ENCODE measurements at regions not wholly inside any gene's neighbourhood (a gene's known extent, or its start where the extent isn't known, plus 50 kb on each side); places are given as distances from the start of the nearest gene placed in this dataset.
"Not testable (repeated sequence)": the region's sequence is repeated elsewhere in the genome, so short reads cannot be mapped to it uniquely, and the experiment has no call there.

DNA sequence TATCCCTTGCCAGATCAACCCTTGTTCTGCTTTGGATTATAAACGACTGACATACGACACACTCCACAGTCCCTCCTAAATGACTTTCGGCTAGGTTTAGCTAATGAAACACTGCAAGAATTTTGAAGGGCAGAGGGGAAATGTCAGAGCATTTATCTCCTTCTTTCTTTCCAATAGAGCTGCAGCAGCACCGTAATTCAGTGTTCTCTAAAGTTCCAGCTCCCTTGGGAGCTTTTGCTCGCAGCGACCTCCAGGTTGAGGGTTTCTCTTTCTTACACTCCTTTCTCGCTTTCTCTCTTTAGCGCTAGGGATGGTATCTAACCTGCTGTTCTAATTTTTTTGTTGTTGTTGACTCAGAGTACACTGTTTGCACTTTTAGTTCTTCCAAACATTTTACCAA, 467.1 kb upstream of the ST8SIA4 start:
- Histone ChIP-seq H4K20me1 (no peaks in the 10 kb centered on the region), H3K27ac (no peak overlapping the region), H3K4me1 (no peaks in the 10 kb centered on the region), H3K4me2 (no peak overlapping the region), H3K36me3 (no peaks in the 10 kb centered on the region), H3K4me3 (no peak overlapping the region), H3K9ac (no peak overlapping the region), H3K9me3 (no peaks in the 10 kb centered on the region), H3K27me3 (no peaks in the 10 kb centered on the region)
- TF ChIP-seq Cebpa-rat (IDR thresholded peaks at IDR 0.05): no peak

DNA sequence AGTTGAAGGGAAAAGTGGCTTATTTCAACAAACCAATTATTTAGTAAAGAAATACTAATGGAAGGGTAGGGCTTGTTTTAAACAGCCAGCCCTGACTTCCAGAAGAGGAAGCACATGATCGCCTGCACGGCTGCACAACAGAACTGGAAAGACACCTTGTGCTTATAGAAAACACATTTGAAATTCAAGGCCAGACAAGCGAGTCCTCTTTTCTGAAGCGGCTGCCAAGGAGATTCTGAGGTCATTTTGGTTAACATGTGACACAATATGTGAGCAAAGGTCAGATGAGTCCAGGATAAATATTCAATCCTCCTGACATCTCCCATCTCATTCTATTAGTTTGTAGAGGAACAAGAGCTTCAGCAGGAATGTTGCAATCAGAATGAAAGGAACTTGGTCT, 461.4 kb upstream of the ST8SIA4 start:
- Histone ChIP-seq H3K9me3 (no peaks in the 10 kb centered on the region), H3K4me2 (no peak overlapping the region), H3K9ac (no peak overlapping the region), H3K27ac (no peak overlapping the region), H3K27me3 (no peaks in the 10 kb centered on the region), H4K20me1 (no peaks in the 10 kb centered on the region), H3K4me1 (no peaks in the 10 kb centered on the region; the same call in 1 of the 2 replicates), H3K36me3 (no peaks in the 10 kb centered on the region), H3K4me3 (no peak overlapping the region)
- no peak for TF ChIP-seq Cebpa-rat (IDR thresholded peaks at IDR 0.05)

DNA sequence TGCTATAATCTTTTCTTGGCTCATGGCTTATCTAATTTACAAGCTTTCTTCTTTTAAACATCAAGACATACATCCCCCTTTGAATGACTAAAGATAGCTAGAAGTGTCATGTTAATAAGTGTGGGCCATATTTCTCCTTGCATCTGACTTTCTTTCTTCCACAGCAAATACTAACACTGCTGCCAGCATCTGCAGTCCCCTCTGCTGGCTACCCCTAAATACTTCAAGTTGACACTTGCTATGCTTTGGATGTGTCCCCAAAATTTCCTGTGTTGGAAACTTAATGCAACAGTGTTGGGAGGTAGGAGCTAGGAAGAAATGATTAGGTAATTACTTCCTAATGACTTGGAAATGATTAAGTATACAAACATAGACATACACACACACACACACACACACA, 459.0 kb upstream of the ST8SIA4 start:
- Histone ChIP-seq H3K36me3 (no peaks in the 10 kb centered on the region), H3K4me3 (no peak overlapping the region), H3K9ac (no peak overlapping the region), H3K27ac (no peak overlapping the region), H3K9me3 (no peaks in the 10 kb centered on the region), H4K20me1 (no peaks in the 10 kb centered on the region), H3K4me2 (no peak overlapping the region), H3K4me1 (no peaks in the 10 kb centered on the region; the same call in 1 of the 2 replicates), H3K27me3 (no peaks in the 10 kb centered on the region)
- TF ChIP-seq Cebpa-rat (IDR thresholded peaks at IDR 0.05): no peak

DNA sequence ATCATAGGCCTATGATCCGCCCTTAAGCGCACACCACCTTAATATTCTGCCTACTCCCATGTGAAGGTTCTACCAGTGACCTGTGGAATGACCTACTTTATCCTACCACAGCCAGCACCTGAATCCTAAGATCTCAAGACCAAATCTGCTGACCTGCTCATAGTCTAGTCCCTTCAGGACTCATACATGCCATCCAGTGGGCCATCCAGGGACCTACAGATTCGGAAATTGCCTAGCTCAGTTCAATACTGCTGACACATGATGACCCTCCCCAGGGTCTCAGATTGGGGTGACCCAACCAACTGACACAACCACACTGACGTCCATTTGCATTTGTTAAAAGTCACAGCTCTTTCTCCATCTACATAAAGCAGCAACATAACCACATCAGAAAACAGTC, 443.8 kb upstream of the ST8SIA4 start:
- H4K20me1 ChIP-seq: no peaks in the 10 kb centered on the region
- H3K36me3 ChIP-seq: no peaks in the 10 kb centered on the region
- no peak overlapping the region for H3K4me2 ChIP-seq
- H3K27ac ChIP-seq: no peak overlapping the region
- H3K9me3 ChIP-seq: no peaks in the 10 kb centered on the region
- no peaks in the 10 kb centered on the region for H3K4me1 ChIP-seq
- H3K4me3 ChIP-seq: no peak overlapping the region
- no peaks in the 10 kb centered on the region for H3K27me3 ChIP-seq
- no peak for TF ChIP-seq Cebpa-rat (IDR thresholded peaks at IDR 0.05)
- H3K9ac ChIP-seq: no peak overlapping the region

DNA sequence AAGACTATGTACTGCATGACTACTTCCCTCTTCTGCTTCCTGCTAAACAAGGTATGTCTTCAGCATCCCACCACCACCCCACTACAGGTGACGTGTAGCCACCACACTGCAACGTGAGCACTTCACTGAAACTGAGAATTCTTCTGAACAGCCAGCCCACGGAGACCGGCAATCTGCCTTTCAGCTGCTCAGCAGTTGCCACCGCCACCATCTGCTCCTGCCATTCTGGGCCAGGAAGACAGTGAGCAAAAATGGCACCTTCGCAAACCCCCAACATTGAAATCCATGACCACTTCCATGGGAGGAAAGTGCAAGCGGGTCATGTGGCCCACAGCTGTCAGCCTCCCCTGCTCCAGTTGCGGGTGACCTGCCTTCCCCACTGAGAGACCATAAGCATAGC, 443.4 kb upstream of the ST8SIA4 start:
- Histone ChIP-seq H4K20me1 (no peaks in the 10 kb centered on the region), H3K4me2 (no peak overlapping the region), H3K27ac (no peak overlapping the region), H3K9me3 (no peaks in the 10 kb centered on the region), H3K4me3 (no peak overlapping the region), H3K36me3 (no peaks in the 10 kb centered on the region), H3K4me1 (no peaks in the 10 kb centered on the region), H3K27me3 (no peaks in the 10 kb centered on the region), H3K9ac (no peak overlapping the region)
- no peak for TF ChIP-seq Cebpa-rat (IDR thresholded peaks at IDR 0.05)

DNA sequence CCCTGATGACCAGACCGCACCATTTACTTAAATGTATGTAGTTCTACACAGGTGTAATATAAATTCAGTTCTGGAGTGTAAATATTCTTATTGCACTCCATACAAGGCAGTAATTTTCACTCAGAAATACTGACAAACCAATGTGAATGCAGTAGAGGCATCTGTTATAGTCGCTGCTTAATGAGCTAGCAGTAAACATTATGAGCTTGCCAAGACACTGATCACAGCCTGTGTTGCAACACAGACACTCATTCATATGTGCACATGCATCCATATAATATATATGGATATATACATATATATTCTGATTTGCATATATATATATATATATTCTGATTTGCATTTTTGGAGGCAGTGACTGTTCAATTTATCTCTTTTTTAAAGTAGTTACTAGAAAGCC, 435.1 kb upstream of the ST8SIA4 start:
- Histone ChIP-seq H4K20me1 (no peaks in the 10 kb centered on the region), H3K4me3 (no peak overlapping the region), H3K27ac (no peak overlapping the region), H3K36me3 (no peaks in the 10 kb centered on the region), H3K4me1 (no peaks in the 10 kb centered on the region), H3K27me3 (no peaks in the 10 kb centered on the region), H3K9me3 (no peaks in the 10 kb centered on the region), H3K4me2 (no peak overlapping the region), H3K9ac (no peak overlapping the region)
- TF ChIP-seq Cebpa-rat (IDR thresholded peaks at IDR 0.05): no peak

DNA sequence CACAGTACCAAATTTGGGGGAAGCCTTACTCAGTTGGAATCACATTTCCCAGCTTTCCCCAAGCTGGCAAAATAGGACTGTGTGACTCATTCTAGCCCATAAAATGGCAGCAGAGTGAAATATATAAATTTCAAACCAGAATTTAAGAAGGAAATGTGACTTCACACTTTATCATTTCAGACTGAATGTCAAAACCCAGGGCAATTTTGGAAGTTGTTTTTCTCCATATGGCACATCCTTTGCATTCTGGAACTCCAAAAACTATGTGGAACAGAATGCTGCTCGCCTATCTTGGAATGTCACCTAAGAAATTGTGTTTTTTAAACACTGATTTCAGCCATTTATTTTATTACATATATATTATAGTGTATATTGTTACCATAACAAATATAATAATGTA, 424.7 kb upstream of the ST8SIA4 start:
- Histone ChIP-seq H3K27me3 (no peaks in the 10 kb centered on the region), H3K4me1 (no peaks in the 10 kb centered on the region)

DNA sequence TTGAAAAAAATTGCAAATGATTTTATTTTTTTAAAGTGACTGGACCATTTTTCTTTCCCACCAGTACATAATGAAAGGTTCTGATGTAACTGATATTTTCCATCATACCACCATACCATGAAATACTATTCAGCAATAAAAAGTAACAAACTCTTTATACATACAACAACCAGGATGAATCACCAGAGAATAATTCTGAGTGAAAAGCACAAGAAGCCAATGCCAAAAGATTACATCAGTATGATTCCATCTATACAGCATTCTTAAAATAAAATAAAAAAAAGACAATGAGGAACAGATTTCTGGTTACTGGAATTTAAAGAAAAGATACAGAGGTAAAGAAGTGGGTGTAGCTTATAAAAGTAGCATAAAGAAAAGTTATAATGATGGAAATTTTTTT, 423.7 kb upstream of the ST8SIA4 start:
- H3K36me3 ChIP-seq: no peaks in the 10 kb centered on the region
- H3K4me1 ChIP-seq: no peaks in the 10 kb centered on the region
- H3K4me3 ChIP-seq: no peak overlapping the region
- no peak overlapping the region for H3K27ac ChIP-seq
- H3K9me3 ChIP-seq: no peaks in the 10 kb centered on the region
- H3K4me2 ChIP-seq: no peak overlapping the region
- no peak overlapping the region for H3K9ac ChIP-seq
- no peaks in the 10 kb centered on the region for H3K27me3 ChIP-seq
- H4K20me1 ChIP-seq: no peaks in the 10 kb centered on the region
- TF ChIP-seq Cebpa-rat (IDR thresholded peaks at IDR 0.05): no peak

More for the DNA sequence above, 424.7 kb upstream of the ST8SIA4 start:
- no peak overlapping the region for H3K4me2 ChIP-seq
- no peak overlapping the region for H3K27ac ChIP-seq
- H3K36me3 ChIP-seq: no peaks in the 10 kb centered on the region
- H3K4me3 ChIP-seq: no peak overlapping the region
- no peaks in the 10 kb centered on the region for H4K20me1 ChIP-seq
- no peak for TF ChIP-seq Cebpa-rat (IDR thresholded peaks at IDR 0.05)
- H3K9me3 ChIP-seq: no peaks in the 10 kb centered on the region
- H3K9ac ChIP-seq: no peak overlapping the region

DNA sequence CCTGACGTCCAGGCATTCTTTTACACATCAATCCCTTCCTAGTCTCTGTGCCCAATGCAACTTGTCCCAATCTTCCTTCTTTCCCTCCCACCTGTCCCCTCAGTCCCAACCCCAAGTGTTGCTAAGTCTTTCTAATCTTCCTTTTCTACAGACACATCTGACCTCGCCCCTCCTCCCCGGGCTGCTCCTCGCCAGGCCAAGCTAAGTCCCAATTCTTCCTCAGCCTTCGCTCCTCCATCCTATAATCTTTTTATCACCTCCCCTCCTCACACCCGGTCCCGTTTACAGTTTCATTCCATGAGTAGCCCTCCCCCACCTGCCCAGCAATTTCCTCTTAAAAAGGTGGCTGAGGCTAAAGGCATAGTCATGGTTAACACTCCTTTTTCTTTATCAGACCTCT, 413.3 kb upstream of the ST8SIA4 start:
- H3K9me3 ChIP-seq, H3K4me2 ChIP-seq, H3K27me3 ChIP-seq, H3K27ac ChIP-seq, H3K9ac ChIP-seq, H3K4me3 ChIP-seq, H3K4me1 ChIP-seq, H4K20me1 ChIP-seq, H3K36me3 ChIP-seq: not testable (repeated sequence)

DNA sequence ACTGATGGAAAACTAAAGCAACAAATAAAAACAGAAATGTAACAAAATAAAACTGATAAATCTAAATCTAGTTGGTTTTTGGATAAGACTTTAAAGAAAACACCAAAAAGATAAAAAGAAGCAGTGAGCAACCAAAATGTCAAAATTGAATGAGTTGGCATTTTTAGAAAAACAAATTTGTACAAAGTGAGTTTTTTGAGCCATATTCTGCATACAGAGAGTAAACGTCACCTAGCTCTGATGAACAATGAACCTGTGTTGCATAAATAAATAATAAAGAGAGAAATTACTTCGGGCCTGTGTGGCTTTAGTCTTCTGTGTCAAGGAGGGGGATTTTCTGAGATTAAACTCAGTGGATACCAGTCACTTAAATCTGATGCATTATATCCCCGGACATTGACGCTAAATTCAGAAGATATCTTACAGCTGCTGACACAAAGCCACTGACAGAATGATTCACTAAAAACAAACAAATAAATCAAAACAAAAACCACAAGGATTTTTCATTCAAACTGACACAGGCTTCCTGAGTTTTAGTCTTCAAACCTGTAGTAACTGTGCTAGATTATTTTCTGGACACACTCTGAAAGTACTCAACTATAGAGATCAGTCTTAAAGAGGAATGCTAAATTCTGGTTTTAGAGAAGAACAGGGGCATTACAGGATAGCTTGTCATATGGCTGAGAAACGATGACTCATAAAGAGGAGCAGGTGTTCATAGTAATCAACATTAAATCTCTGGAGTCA, 403.5 kb upstream of the ST8SIA4 start:
- H4K20me1 ChIP-seq: no peaks in the 10 kb centered on the region
- no peaks in the 10 kb centered on the region for H3K4me1 ChIP-seq
- H3K9me3 ChIP-seq: no peaks in the 10 kb centered on the region
- no peak overlapping the region for H3K4me3 ChIP-seq
- H3K27me3 ChIP-seq: no peaks in the 10 kb centered on the region
- H3K4me2 ChIP-seq: no peak overlapping the region
- no peak overlapping the region for H3K27ac ChIP-seq
- H3K9ac ChIP-seq: no peak overlapping the region
- H3K36me3 ChIP-seq: no peaks in the 10 kb centered on the region
- no peak for TF ChIP-seq Cebpa-rat (IDR thresholded peaks at IDR 0.05)

DNA sequence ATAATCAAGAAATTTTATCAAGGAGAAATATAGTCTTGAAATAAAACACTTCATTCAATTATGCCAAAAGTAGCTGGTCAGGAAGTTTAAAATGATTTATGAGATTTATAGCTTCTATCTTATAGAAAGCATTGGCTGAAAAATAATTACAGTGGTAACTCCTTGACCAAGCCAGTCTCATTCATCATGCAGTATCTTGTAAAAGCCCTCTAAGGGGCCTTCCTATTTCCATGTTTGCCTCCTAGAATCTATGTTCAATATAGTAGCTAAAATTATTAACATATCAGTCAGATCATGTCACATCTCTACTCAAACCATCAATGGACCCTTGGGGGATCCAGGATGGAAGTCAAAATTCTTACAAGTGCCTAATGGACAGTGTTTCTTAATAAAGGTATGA, 393.4 kb upstream of the ST8SIA4 start:
- H3K9me3 ChIP-seq: no peaks in the 10 kb centered on the region
- TF ChIP-seq Cebpa-rat (IDR thresholded peaks at IDR 0.05): no peak
- no peak overlapping the region for H3K27ac ChIP-seq

More for the DNA sequence above, 393.4 kb upstream of the ST8SIA4 start:
- no peaks in the 10 kb centered on the region for H3K4me1 ChIP-seq
- H3K27me3 ChIP-seq: no peaks in the 10 kb centered on the region
- H4K20me1 ChIP-seq: no peaks in the 10 kb centered on the region
- H3K4me3 ChIP-seq: no peak overlapping the region
- no peaks in the 10 kb centered on the region for H3K36me3 ChIP-seq
- H3K4me2 ChIP-seq: no peak overlapping the region
- no peak overlapping the region for H3K9ac ChIP-seq

Measured in BLaER1 (cell line).